Sigmoid colon (tissue), 4 donors: ENCODE measurements at regions not wholly inside any gene's neighbourhood (a gene's known extent, or its start where the extent isn't known, plus 50 kb on each side); places are given as distances from the start of the nearest gene placed in this dataset.

ENCODE experiments used
- EP300 ChIP-seq, 4 donors: sonication (generic); formaldehyde crosslinking; IDR thresholded peaks; one replicate each; pipeline ENCODE4 v1.6.1; 2017; ENCODE audit warnings: antibody characterized with exemption in 4 of 4
- POLR2AphosphoS5 ChIP-seq, 4 donors: sonication (generic); formaldehyde crosslinking; IDR thresholded peaks; one replicate each; pipeline ENCODE4 v1.6.1; 2017; ENCODE audit warnings: antibody characterized with exemption in 4 of 4
- TF ChIP-seq, protein P1 (sequence below), 4 experiments: fragments of 450-650 bp in 3 of 4; fragments of 200-600 bp in 1 of 4; IDR thresholded peaks; one replicate each; pipeline ENCODE4 v1.5.1; 2016 to 2019; ENCODE audit warnings: antibody characterized with exemption in 4 of 4, mild to moderate bottlenecking in 3 of 4, moderate library complexity in 2 of 4

DNA sequence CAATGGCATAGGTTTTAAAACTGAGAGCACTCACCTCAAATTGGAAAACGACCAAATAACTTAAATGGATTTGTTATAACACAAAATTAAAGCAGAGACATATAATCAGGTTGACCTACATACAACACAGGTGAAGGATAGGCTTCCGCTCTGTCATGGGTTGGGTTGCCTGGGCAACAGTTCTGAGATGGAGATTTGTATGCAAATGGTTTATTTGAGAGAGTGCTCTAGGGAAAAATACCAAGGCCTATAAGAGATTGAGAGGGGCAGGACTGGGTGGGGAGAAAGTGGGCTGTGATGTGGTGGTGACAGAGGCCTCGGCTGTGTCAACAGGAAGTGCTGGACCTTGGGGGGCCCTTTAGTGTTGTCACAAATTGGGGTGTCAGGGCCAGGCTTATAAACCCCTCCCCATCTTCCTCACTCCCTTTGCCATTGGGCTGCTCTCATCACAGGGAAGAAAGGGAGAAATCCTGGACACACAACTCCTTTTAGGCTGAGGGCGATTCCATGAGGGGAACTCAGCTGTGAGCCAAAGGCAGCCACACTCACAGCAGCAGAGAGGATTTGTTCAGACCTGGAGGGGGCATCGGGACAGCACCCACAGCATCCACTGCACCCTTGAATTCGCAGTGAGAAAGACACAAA is 105.4 kb upstream of the LYZL1 start:
- TF ChIP-seq EP300 (IDR thresholded peaks at IDR 0.05) (no peak), POLR2AphosphoS5 (IDR thresholded peaks at IDR 0.05) (no peak)
- TF ChIP-seq, protein P1, sequence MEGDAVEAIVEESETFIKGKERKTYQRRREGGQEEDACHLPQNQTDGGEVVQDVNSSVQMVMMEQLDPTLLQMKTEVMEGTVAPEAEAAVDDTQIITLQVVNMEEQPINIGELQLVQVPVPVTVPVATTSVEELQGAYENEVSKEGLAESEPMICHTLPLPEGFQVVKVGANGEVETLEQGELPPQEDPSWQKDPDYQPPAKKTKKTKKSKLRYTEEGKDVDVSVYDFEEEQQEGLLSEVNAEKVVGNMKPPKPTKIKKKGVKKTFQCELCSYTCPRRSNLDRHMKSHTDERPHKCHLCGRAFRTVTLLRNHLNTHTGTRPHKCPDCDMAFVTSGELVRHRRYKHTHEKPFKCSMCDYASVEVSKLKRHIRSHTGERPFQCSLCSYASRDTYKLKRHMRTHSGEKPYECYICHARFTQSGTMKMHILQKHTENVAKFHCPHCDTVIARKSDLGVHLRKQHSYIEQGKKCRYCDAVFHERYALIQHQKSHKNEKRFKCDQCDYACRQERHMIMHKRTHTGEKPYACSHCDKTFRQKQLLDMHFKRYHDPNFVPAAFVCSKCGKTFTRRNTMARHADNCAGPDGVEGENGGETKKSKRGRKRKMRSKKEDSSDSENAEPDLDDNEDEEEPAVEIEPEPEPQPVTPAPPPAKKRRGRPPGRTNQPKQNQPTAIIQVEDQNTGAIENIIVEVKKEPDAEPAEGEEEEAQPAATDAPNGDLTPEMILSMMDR (IDR thresholded peaks at IDR 0.05) = no peak
